GM19238 (cell line): ENCODE measurements at regions not wholly inside any gene's neighbourhood (a gene's known extent, or its start where the extent isn't known, plus 50 kb on each side); places are given as distances from the start of the nearest gene placed in this dataset.
"Not testable (repeated sequence)": the region's sequence is repeated elsewhere in the genome, so short reads cannot be mapped to it uniquely, and the experiment has no call there.

ENCODE experiments used
- DNase-seq: peaks from one replicate; pipeline ENCODE4 v3.0.0; 2011; ENCODE audit warnings: low spot score; ENCODE audit not compliant: insufficient read length

- no peak for DNase-seq
Measured at GRCh38 chr2:67570611-67571010, 173.5 kb downstream of the ETAA1 start.

- no peak for DNase-seq
Measured at GRCh38 chr2:67571785-67572718, 174.9 kb downstream of the ETAA1 start.

GRCh38 chr2:67572721-67573435, 175.7 kb downstream of the ETAA1 start:
- no peak for DNase-seq

- no peak for DNase-seq
Measured at GRCh38 chr2:67574230-67574629, 177.1 kb downstream of the ETAA1 start.

GRCh38 chr2:67576226-67576625, 179.1 kb downstream of the ETAA1 start:
- DNase-seq = no peak

GRCh38 chr2:67576991-67577390, 179.9 kb downstream of the ETAA1 start:
- no peak for DNase-seq

GRCh38 chr2:67579216-67579615, 182.1 kb downstream of the ETAA1 start:
- DNase-seq = no peak

GRCh38 chr2:67579806-67580205, 182.7 kb downstream of the ETAA1 start:
- no peak for DNase-seq

- no peak for DNase-seq
Measured at GRCh38 chr2:67581751-67582150, 184.6 kb downstream of the ETAA1 start.

- DNase-seq = no peak
Measured at GRCh38 chr2:67583185-67583584, 186.1 kb downstream of the ETAA1 start.

- no peak for DNase-seq
Measured at GRCh38 chr2:67585400-67585799, 188.3 kb downstream of the ETAA1 start.

- DNase-seq = not testable (repeated sequence)
Measured at GRCh38 chr2:67589121-67589520, 192.0 kb downstream of the ETAA1 start.

- not testable (repeated sequence) for DNase-seq
Measured at GRCh38 chr2:67594522-67594921, 197.4 kb downstream of the ETAA1 start.

- DNase-seq = no peak
Measured at GRCh38 chr2:67596871-67597270, 199.7 kb downstream of the ETAA1 start.

- no peak for DNase-seq
Measured at GRCh38 chr2:67599561-67599960, 202.4 kb downstream of the ETAA1 start.

- no peak for DNase-seq
Measured at GRCh38 chr2:67600222-67600871, 203.2 kb downstream of the ETAA1 start.

GRCh38 chr2:67600946-67601345, 203.8 kb downstream of the ETAA1 start:
- DNase-seq = no peak

- no peak for DNase-seq
Measured at GRCh38 chr2:67604360-67604759, 207.2 kb downstream of the ETAA1 start.

- DNase-seq = no peak
Measured at GRCh38 chr2:67612576-67613042, 215.5 kb downstream of the ETAA1 start.

GRCh38 chr2:67613227-67613626, 216.1 kb downstream of the ETAA1 start:
- no peak for DNase-seq

- DNase-seq = no peak
Measured at GRCh38 chr2:67614454-67614853, 217.3 kb downstream of the ETAA1 start.

- no peak for DNase-seq
Measured at GRCh38 chr2:67616749-67617148, 219.6 kb downstream of the ETAA1 start.
